K562 (cell line): ENCODE measurements at regions not wholly inside any gene's neighbourhood (a gene's known extent, or its start where the extent isn't known, plus 50 kb on each side); places are given as distances from the start of the nearest gene placed in this dataset.

Experiments
- ATAC-seq: fragments of 200-7000 bp; cut with Tn5 transposase; 3 replicates; pipeline ENCODE4 v1.9.1; 2020; ENCODE audit warnings: moderate library complexity
- BruUV-seq: library from RNA; stranded (reverse); fragments of 400-500 nt; replicated peaks from 2 replicates; lab custom pipeline; 2021; lab: Mats Ljungman, UMichigan
- CTCF ChIA-PET: fragments of 300-600 bp; formaldehyde crosslinking; extraction: SDS; loops from one replicate; lab custom pipeline; 2021; ENCODE audit warnings: low intra/inter-chr PET ratio; lab: Yijun Ruan, JAX
- POLR2A ChIA-PET: fragments of 300-600, 350-650 bp; sonication (Branson Sonifier 250); formaldehyde crosslinking; extraction: SDS; loops from one replicate; lab custom pipeline; 2021; ENCODE audit warnings: antibody characterized with exemption, inconsistent platforms; lab: Yijun Ruan, JAX
- DNase-seq, 4 experiments: peaks; one replicate each; pipeline versions ENCODE4 v3.0.0 to v3.0.0-alpha.2; 2011 to 2018; ENCODE audit warnings: low spot score in 3 of 4, mixed read lengths in 3 of 4; ENCODE audit errors: extremely low read depth in 1 of 4
- FAIRE-seq: peaks from 2 replicates; lab custom pipeline; 2011; peaks lifted over from hg19 to GRCh38; lab: Jason Lieb, UNC
- H2AFZ ChIP-seq: 2 replicates; pipeline ENCODE4 v1.6.0; 2011; ENCODE audit warnings: low read depth, low read length, control low read depth, inconsistent platforms
- H3K27ac ChIP-seq: fragments of 200-600 bp; 3 replicates; pipeline ENCODE4 v1.8.0; 2011; ENCODE audit warnings: low read depth, mild to moderate bottlenecking, control low read depth, inconsistent platforms, low read length, moderate library complexity, mixed read lengths; ENCODE audit errors: extremely low read depth
- H3K27me3 ChIP-seq, 2 experiments: fragments of 300-600 bp in 1 of 2; 2 replicates in 1 of 2; 3 replicates in 1 of 2; pipeline versions ENCODE4 v1.6.0 to v1.8.0; 2011; ENCODE audit warnings: inconsistent platforms in 2 of 2, low read length in 2 of 2, mild to moderate bottlenecking in 1 of 2, mixed read lengths in 1 of 2, moderate library complexity in 1 of 2; ENCODE audit not compliant: control insufficient read depth in 2 of 2, insufficient read depth in 2 of 2
- H3K36me3 ChIP-seq: fragments of 300-600 bp; 3 replicates; pipeline ENCODE4 v1.8.0; 2011; ENCODE audit warnings: mild to moderate bottlenecking, low read length, inconsistent platforms; ENCODE audit not compliant: control insufficient read depth, insufficient read depth
- H3K4me1 ChIP-seq, 2 experiments: fragments of 200-600 bp in 1 of 2; replicated peaks in 1 of 2; 2 replicates in 1 of 2; 3 replicates in 1 of 2; pipeline versions ENCODE4 v1.5.1 to v1.8.0; 2011; ENCODE audit warnings: inconsistent platforms in 2 of 2, low read length in 2 of 2, mild to moderate bottlenecking in 1 of 2, mixed read lengths in 1 of 2, moderate library complexity in 1 of 2; ENCODE audit not compliant: control insufficient read depth in 2 of 2, insufficient read depth in 2 of 2
- H3K4me2 ChIP-seq: 2 replicates; pipeline ENCODE4 v1.6.1; 2011; ENCODE audit warnings: low read length, control low read depth, inconsistent platforms, mixed read lengths; ENCODE audit not compliant: insufficient read depth
- H3K4me3 ChIP-seq: fragments of 200-600 bp; sonication (generic), shearing (Covaris generic); 2 replicates; pipeline ENCODE4 v1.5.1; 2016; ENCODE audit warnings: control low read depth, inconsistent platforms
- H3K79me2 ChIP-seq: fragments of 200-600 bp; 3 replicates; pipeline ENCODE4 v1.8.0; 2011; ENCODE audit warnings: low read length, inconsistent platforms; ENCODE audit not compliant: control insufficient read depth, insufficient read depth
- H3K9ac ChIP-seq, 2 experiments: 2 replicates each; pipeline versions ENCODE4 v1.6.0 to v1.6.1; 2011; ENCODE audit warnings: low read depth in 2 of 2, low read length in 2 of 2, control low read depth in 1 of 2, inconsistent platforms in 1 of 2, mild to moderate bottlenecking in 1 of 2, mixed read lengths in 1 of 2; ENCODE audit not compliant: insufficient read depth in 1 of 2
- H3K9me1 ChIP-seq: one replicate; pipeline ENCODE4 v1.6.0; 2011; ENCODE audit warnings: inconsistent platforms, mild to moderate bottlenecking, low read length, moderate library complexity; ENCODE audit not compliant: control insufficient read depth, insufficient read depth
- H3K9me3 ChIP-seq: replicated peaks from 2 replicates; pipeline ENCODE4 v1.5.1; 2011; ENCODE audit warnings: low read depth, low read length, inconsistent platforms; ENCODE audit not compliant: control insufficient read depth, insufficient read depth
- H4K20me1 ChIP-seq: replicated peaks from 2 replicates; pipeline ENCODE4 v1.6.1; 2011; ENCODE audit warnings: low read length, inconsistent platforms, mixed read lengths; ENCODE audit not compliant: control insufficient read depth, insufficient read depth
- RAD21 ChIP-seq, 2 experiments: fragments of 250-450 bp in 1 of 2; fragments of 450-650 bp in 1 of 2; sonication (Bioruptor Pico) in 1 of 2; formaldehyde crosslinking in 1 of 2; IDR thresholded peaks in 1 of 2; conservative IDR thresholded peaks in 1 of 2; 2 replicates each; pipeline versions ENCODE4 v1.4.0 to v1.8.0; 2020 to 2022; ENCODE audit warnings: mild to moderate bottlenecking in 2 of 2, moderate library complexity in 1 of 2
- ZFP30 ChIP-seq: fragments of 250-450 bp; sonication (Bioruptor Pico); IDR thresholded peaks from 2 replicates; pipeline ENCODE4 v1.8.0; 2022; ENCODE audit warnings: moderate library complexity, mild to moderate bottlenecking, inconsistent platforms, borderline replicate concordance
- WGBS: fragments of 100-300 bp; shearing (Covaris generic); methylation state at CpG from one replicate; pipeline ENCODE4 v1.1.6; 2016; ENCODE audit warnings: low coverage, mixed read lengths; ENCODE audit not compliant: insufficient coverage; ENCODE audit errors: missing lambda C conversion rate; 5-methylcytosine and 5-hydroxymethylcytosine counted together
- in situ Hi-C: fragments of 300-500 bp; cut with MboI; formaldehyde crosslinking; loops from 4 replicates; pipeline ENCODE4 v1.15.0; 2018; ENCODE audit warnings: inconsistent platforms, mixed read lengths
- intact Hi-C: fragments of 100-400 bp; cut with micrococcal nuclease; formaldehyde crosslinking; loops from 2 replicates; pipeline ENCODE4 v1.14.2; 2022
- TF ChIP-seq, protein P1 (sequence below), 3 experiments: IDR thresholded peaks in 2 of 3; conservative IDR thresholded peaks in 1 of 3; 2 replicates each; pipeline ENCODE4 v1.5.1; 2011 to 2012; ENCODE audit warnings: low read length in 3 of 3, mild to moderate bottlenecking in 3 of 3, control low read depth in 2 of 3, improper control_type of control experiment in 1 of 3, inconsistent platforms in 1 of 3, low read depth in 1 of 3, mixed read lengths in 1 of 3, moderate library complexity in 1 of 3; ENCODE audit not compliant: insufficient read depth in 2 of 3

DNA sequence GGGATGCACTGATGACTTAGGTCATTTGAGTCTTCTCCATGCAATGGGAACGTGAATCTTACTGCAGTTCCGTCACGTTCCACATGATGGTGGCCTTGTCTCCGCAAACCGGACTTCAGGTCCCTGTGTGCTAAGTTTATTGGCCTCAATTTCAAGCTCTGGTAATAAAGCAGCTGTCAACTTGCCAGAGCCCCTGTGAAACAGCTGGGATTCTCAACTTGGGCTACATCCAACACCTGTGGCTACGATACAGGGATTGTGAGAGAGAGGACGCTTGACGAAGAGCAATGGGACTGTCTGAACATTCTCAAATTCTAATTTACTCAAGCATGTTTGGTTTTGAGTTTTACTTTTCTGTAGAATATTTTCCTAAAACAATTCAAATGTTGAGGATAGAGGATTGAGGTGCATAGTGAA lies 174.2 kb downstream of the PTN start:
- Histone ChIP-seq H3K27ac (no peak overlapping the region), H3K27me3 (no peaks in the 10 kb centered on the region), H3K9me3 (no peaks in the 10 kb centered on the region), H3K4me1 (no peaks in the 10 kb centered on the region), H2AFZ (no peak overlapping the region), H3K79me2 (no peaks in the 10 kb centered on the region), H3K9me1 (no peaks in the 10 kb centered on the region), H3K4me3 (no peak overlapping the region), H4K20me1 (no peaks in the 10 kb centered on the region), H3K36me3 (no peaks in the 10 kb centered on the region), H3K4me2 (no peak overlapping the region), H3K9ac (no peak overlapping the region)
- ATAC-seq (peak; percentile 63), DNase-seq (peak in 1 of 4 experiments; percentile 37), FAIRE-seq (no peak)
- no TSS peak for BruUV-seq
- in situ Hi-C loops (no loop called here), intact Hi-C loops (loop anchor here (2.0 to 10.0 kb wide), 2 partner anchors 286 to 1654 kb away; partner anchors contain the start of gene CNOT4)
- WGBS: 2% methylated on average over 8 of the region's 8 CpGs
- ChIA-PET CTCF (no interaction called here), POLR2A (no interaction called here)
- no peak for TF ChIP-seq ZFP30 (CRISPR knock-in tag)
- peak; percentile 45 to 48 for TF ChIP-seq RAD21 (CRISPR knock-in tag; conservative IDR thresholded peaks at IDR 0.05 in 1 of 2, IDR thresholded peaks at IDR 0.05 in 1 of 2)
- TF ChIP-seq, protein P1, sequence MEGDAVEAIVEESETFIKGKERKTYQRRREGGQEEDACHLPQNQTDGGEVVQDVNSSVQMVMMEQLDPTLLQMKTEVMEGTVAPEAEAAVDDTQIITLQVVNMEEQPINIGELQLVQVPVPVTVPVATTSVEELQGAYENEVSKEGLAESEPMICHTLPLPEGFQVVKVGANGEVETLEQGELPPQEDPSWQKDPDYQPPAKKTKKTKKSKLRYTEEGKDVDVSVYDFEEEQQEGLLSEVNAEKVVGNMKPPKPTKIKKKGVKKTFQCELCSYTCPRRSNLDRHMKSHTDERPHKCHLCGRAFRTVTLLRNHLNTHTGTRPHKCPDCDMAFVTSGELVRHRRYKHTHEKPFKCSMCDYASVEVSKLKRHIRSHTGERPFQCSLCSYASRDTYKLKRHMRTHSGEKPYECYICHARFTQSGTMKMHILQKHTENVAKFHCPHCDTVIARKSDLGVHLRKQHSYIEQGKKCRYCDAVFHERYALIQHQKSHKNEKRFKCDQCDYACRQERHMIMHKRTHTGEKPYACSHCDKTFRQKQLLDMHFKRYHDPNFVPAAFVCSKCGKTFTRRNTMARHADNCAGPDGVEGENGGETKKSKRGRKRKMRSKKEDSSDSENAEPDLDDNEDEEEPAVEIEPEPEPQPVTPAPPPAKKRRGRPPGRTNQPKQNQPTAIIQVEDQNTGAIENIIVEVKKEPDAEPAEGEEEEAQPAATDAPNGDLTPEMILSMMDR (IDR thresholded peaks at IDR 0.05 in 2 of 3, conservative IDR thresholded peaks at IDR 0.05 in 1 of 3; ENCODE audit: insufficient read depth in 2 of 3, low read depth in 1 of 3, low read length in 3 of 3): peak in 2 of 3 experiments; percentile 34 to 35; a peak in 2 of 6 replicates
